ENCODE measurements at regions not wholly inside any gene's neighbourhood (a gene's known extent, or its start where the extent isn't known, plus 50 kb on each side); places are given as distances from the start of the nearest gene placed in this dataset.

- TF ChIP-seq CTCF (IDR thresholded peaks at IDR 0.05) (no peak), ZFX (IDR thresholded peaks at IDR 0.05; ENCODE audit: borderline replicate concordance) (no peak)
Measured at GRCh38 chr5:167205881-167206280, 1085.6 kb upstream of the WWC1 start.
